Gastroesophageal sphincter (tissue), 4 donors: ENCODE measurements at regions not wholly inside any gene's neighbourhood (a gene's known extent, or its start where the extent isn't known, plus 50 kb on each side); places are given as distances from the start of the nearest gene placed in this dataset.

Source experiments
- ATAC-seq: fragments of 150-250 bp; one replicate; pipeline ENCODE4 v1.9.1; 2016; ENCODE audit warnings: mild to moderate bottlenecking, moderate library complexity
- H3K27ac ChIP-seq, 4 donors: fragments of 200-600 bp; sonication (generic) in 3 of 4; 1 replicate in 3 of 4; 2 replicates in 1 of 4; pipeline ENCODE4 v1.5.1; 2016 to 2019
- H3K27me3 ChIP-seq: fragments of 200-600 bp; sonication (generic); one replicate; pipeline ENCODE4 v1.5.1; 2019
- H3K36me3 ChIP-seq, 2 donors: fragments of 200-600 bp; sonication (generic); one replicate each; pipeline ENCODE4 v1.5.1; 2019; ENCODE audit warnings: control low read depth in 1 of 2
- H3K4me1 ChIP-seq, 3 donors: fragments of 200-600 bp; sonication (generic); 1 replicate in 2 of 3; 2 replicates in 1 of 3; pipeline ENCODE4 v1.5.1; 2016 to 2019; ENCODE audit warnings: control low read depth in 2 of 3
- H3K4me3 ChIP-seq, 2 donors: fragments of 200-600 bp; sonication (generic); one replicate each; pipeline ENCODE4 v1.5.1; 2019; ENCODE audit warnings: mild to moderate bottlenecking in 1 of 2, moderate library complexity in 1 of 2
- H3K9me3 ChIP-seq, 3 donors: fragments of 200-600 bp; sonication (generic); one replicate each; pipeline ENCODE4 v1.5.1; 2017 to 2019; ENCODE audit warnings: control low read depth in 2 of 3
- EP300 ChIP-seq: sonication (generic); formaldehyde crosslinking; IDR thresholded peaks from one replicate; pipeline ENCODE4 v1.6.1; 2017; ENCODE audit warnings: antibody characterized with exemption, mild to moderate bottlenecking
- POLR2A ChIP-seq, 2 donors: fragments of 450-650 bp; IDR thresholded peaks; one replicate each; pipeline ENCODE4 v1.6.1; 2017; ENCODE audit warnings: antibody characterized with exemption in 2 of 2, mild to moderate bottlenecking in 2 of 2, moderate library complexity in 1 of 2
- POLR2AphosphoS5 ChIP-seq: sonication (generic); formaldehyde crosslinking; IDR thresholded peaks from one replicate; pipeline ENCODE4 v1.6.1; 2017; ENCODE audit warnings: antibody characterized with exemption
- WGBS, 2 donors: methylation state at CpG; one replicate each; pipeline ENCODE4 v1.1.5; 2018; ENCODE audit warnings: low coverage in 1 of 2; 5-methylcytosine and 5-hydroxymethylcytosine counted together
- TF ChIP-seq, protein P1 (sequence below), 4 experiments: fragments of 200-600 bp in 2 of 4; fragments of 450-650 bp in 2 of 4; sonication (generic) in 1 of 4; IDR thresholded peaks; one replicate each; pipeline ENCODE4 v1.5.1; 2017 to 2019; ENCODE audit warnings: antibody characterized with exemption in 4 of 4, mild to moderate bottlenecking in 2 of 4, moderate library complexity in 2 of 4

DNA sequence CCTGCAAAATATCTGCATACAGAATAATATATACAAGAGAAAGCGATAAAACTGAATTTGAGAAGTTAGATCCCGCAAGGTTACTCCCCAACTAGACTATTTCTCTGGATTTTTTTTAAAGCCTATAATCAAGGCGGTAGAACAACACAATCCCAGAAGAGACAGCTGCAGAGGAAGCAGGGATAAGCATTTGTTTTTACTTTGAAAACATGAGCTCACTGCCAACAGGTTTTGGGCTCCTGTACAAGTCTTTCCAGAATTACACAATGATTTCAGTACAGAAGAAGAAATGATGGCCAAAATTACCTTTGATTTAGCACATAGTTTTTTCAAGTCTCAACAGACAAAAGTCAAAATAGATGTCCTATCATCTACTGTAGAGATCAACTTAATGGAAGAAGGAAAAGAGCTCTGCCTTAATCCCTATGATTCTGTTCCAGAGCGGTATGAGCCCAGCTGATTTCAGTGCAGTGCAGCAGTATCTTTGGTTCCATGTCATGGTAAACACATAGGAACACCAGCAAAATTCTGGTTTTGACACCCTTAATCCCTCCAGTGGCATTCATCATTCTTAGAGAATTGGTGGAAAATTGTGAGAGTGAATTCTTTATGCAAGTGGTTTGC is 304.3 kb downstream of the HDGFL1 start:
- no peaks in the 10 kb centered on the region for H3K36me3 ChIP-seq
- H3K27me3 ChIP-seq = no peaks in the 10 kb centered on the region
- H3K27ac ChIP-seq = peak overlapping the region in 3 of 4 donors; percentile 50 to 65 (median 50)
- peak; percentile 71 for ATAC-seq
- H3K4me3 ChIP-seq = no peak overlapping the region
- H3K9me3 ChIP-seq = no peaks in the 10 kb centered on the region
- TF ChIP-seq POLR2A (IDR thresholded peaks at IDR 0.05) = no peak
- TF ChIP-seq, protein P1, sequence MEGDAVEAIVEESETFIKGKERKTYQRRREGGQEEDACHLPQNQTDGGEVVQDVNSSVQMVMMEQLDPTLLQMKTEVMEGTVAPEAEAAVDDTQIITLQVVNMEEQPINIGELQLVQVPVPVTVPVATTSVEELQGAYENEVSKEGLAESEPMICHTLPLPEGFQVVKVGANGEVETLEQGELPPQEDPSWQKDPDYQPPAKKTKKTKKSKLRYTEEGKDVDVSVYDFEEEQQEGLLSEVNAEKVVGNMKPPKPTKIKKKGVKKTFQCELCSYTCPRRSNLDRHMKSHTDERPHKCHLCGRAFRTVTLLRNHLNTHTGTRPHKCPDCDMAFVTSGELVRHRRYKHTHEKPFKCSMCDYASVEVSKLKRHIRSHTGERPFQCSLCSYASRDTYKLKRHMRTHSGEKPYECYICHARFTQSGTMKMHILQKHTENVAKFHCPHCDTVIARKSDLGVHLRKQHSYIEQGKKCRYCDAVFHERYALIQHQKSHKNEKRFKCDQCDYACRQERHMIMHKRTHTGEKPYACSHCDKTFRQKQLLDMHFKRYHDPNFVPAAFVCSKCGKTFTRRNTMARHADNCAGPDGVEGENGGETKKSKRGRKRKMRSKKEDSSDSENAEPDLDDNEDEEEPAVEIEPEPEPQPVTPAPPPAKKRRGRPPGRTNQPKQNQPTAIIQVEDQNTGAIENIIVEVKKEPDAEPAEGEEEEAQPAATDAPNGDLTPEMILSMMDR (IDR thresholded peaks at IDR 0.05) = no peak
- peak; percentile 42 for TF ChIP-seq POLR2AphosphoS5
- 29 to 31% methylated on average over 4 of the region's 4 CpGs for WGBS, 2 donors
- H3K4me1 ChIP-seq = peaks cover 3 to 32% (median 3%) of the 10 kb centered on the region in 3 donors

DNA sequence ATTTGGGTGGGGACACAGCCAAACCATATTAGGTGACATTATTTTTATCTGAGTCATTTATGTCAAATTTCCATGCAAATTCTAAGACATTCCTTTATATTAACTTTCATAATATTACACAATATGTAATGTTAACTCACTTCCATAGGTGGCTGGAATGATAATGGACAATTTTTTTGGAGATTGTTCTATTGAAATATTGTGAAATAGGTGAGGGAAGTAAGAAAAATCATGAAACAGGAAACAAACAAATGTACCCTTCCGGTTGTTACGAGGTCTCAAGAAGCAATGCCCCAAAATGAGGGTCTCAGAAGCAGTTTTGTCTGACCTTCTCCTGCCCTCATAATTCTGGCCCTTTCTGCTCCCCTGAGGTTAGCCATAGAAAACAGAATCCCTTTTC is 306.5 kb downstream of the HDGFL1 start:
- WGBS, 2 donors = 95 to 100% methylated on average over 2 of the region's 2 CpGs
- H3K27ac ChIP-seq = no peak overlapping the region
- no peaks in the 10 kb centered on the region for H3K9me3 ChIP-seq
- ATAC-seq = no peak
- no peaks in the 10 kb centered on the region for H3K36me3 ChIP-seq
- no peaks in the 10 kb centered on the region for H3K27me3 ChIP-seq
- TF ChIP-seq POLR2A (IDR thresholded peaks at IDR 0.05) (no peak), POLR2AphosphoS5 (no peak)
- H3K4me1 ChIP-seq = peaks cover 3 to 40% (median 3%) of the 10 kb centered on the region in 3 donors
- H3K4me3 ChIP-seq = no peak overlapping the region

DNA sequence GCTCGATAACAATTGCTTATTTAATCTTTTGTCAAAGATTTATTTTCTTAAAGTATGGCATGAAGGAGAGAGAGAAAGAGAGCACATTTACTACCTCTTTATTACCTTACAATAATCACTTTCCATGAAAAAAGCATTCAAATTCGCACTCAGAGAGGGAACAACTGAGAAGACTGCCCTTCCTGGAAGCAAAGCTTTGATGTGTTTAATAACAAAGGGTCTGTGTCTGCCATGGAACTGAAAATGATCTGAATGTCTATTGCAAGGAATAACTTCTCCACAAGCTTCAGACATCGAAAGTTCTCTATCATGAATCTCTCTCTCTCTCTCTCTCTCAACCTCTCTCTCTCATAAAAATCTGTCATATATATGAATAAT is 308.9 kb downstream of the HDGFL1 start:
- TF ChIP-seq POLR2AphosphoS5 (no peak), EP300 (no peak), POLR2A (IDR thresholded peaks at IDR 0.05) (no peak)
- TF ChIP-seq, protein P1 (IDR thresholded peaks at IDR 0.05) = no peak
- H3K27me3 ChIP-seq = no peaks in the 10 kb centered on the region
- WGBS, 2 donors = 43 to 60% methylated on average over 3 of the region's 3 CpGs
- peak overlapping the region in 2 of 4 donors; percentile 5 to 24 for H3K27ac ChIP-seq
- no peaks in the 10 kb centered on the region for H3K9me3 ChIP-seq
- H3K4me1 ChIP-seq = peaks cover 0 to 54% (median 8%) of the 10 kb centered on the region in 3 donors
- no peak overlapping the region for H3K4me3 ChIP-seq
- no peak for ATAC-seq
- H3K36me3 ChIP-seq = no peaks in the 10 kb centered on the region

DNA sequence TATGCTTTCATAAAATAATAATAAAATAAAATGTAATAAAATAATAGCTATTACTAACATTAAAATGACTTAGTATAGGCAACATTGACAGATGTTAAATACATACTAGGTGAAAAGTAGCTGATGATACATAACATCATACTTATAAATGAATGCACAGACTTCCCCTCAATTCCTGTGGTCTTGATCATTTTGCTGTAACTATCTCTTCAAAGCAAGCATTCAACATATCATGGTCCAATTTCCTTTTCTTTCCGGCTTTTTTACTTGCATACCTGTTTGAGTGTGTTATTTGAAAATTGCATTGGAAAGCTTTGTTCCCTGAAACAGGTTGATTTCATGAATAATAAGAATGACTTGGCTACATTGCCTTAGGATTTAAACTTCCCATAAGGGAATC is 309.3 kb downstream of the HDGFL1 start:
- no peaks in the 10 kb centered on the region for H3K27me3 ChIP-seq
- no peaks in the 10 kb centered on the region for H3K9me3 ChIP-seq
- 100% methylated on average over 1 of the region's 1 CpG for WGBS, 2 donors
- H3K4me1 ChIP-seq = peaks cover 0 to 53% (median 8%) of the 10 kb centered on the region in 3 donors
- no peaks in the 10 kb centered on the region for H3K36me3 ChIP-seq
- no peak overlapping the region for H3K4me3 ChIP-seq
- no peak for ATAC-seq
- peak overlapping the region in 1 of 4 donors; percentile 73 for H3K27ac ChIP-seq
- TF ChIP-seq POLR2A (IDR thresholded peaks at IDR 0.05) (no peak), EP300 (no peak), POLR2AphosphoS5 (no peak)
- TF ChIP-seq, protein P1 (IDR thresholded peaks at IDR 0.05) = no peak

DNA sequence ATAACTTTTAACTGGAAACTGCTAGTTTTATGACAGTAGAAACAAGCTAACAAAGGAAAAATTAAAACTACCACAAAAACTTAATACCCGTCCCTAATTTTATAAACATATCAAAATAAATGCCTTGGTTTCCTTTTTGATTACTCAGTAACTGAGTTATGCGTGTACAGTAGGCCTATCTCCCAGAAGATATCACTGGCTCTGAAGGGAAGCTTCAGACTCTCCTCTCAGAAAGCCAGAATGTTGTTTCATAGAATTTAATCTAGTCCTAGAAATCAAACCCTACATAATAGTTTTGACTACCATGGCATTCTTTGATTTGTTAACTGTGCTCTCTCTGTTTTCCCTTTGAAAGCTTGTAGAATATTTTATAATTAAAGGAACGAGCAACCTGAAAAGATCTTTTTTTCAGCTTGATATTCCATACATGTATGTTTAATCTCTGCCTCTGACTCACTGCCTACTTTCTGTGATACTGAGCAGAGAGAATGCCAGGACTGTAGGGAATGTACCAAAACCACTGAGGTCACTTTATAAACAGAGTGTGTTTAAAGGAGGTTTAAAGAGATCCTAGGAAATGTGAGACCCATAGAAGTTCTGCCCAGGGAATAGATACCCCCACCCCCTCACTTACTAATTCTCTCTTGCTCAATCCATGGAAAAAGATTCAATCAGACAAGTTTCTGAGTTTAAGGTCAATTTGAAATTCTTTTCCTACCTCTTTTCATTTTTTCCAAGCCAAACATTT is 311.5 kb downstream of the HDGFL1 start:
- WGBS, 2 donors = 12 to 14% methylated on average over 3 of the region's 3 CpGs
- peak; percentile 69 for ATAC-seq
- Histone ChIP-seq H3K27me3 (no peaks in the 10 kb centered on the region), H3K4me3 (no peak overlapping the region), H3K27ac (peak overlapping the region; percentile 73 to 81 (median 76)), H3K9me3 (no peaks in the 10 kb centered on the region), H3K36me3 (no peaks in the 10 kb centered on the region), H3K4me1 (peaks cover 0 to 48% (median 5%) of the 10 kb centered on the region in 3 donors)
- TF ChIP-seq EP300 (no peak), POLR2A (IDR thresholded peaks at IDR 0.05) (no peak), POLR2AphosphoS5 (peak; percentile 71)
- TF ChIP-seq, protein P1 (IDR thresholded peaks at IDR 0.05) = no peak
